DND-41 (cell line): ENCODE measurements at regions not wholly inside any gene's neighbourhood (a gene's known extent, or its start where the extent isn't known, plus 50 kb on each side); places are given as distances from the start of the nearest gene placed in this dataset.

ENCODE experiments used
- ATAC-seq: fragments of 200-7000 bp; cut with Tn5 transposase; 3 replicates; pipeline ENCODE4 v1.9.1; 2021; ENCODE audit warnings: low read depth; ENCODE audit not compliant: insufficient read depth
- DNase-seq: peaks from one replicate; pipeline ENCODE4 v3.0.0-alpha.2; 2020
- H2AFZ ChIP-seq: 2 replicates; pipeline ENCODE4 v1.6.0; 2012; ENCODE audit warnings: low read depth, low read length
- H3K27ac ChIP-seq: 2 replicates; pipeline ENCODE4 v1.5.1; 2012; ENCODE audit warnings: low read length, inconsistent platforms
- H3K27me3 ChIP-seq: fragments of 200-600 bp; sonication (generic); 2 replicates; pipeline ENCODE4 v1.6.0; 2012; ENCODE audit warnings: low read length, mild to moderate bottlenecking, inconsistent platforms; ENCODE audit not compliant: insufficient read depth, poor library complexity
- H3K36me3 ChIP-seq: 2 replicates; pipeline ENCODE4 v1.5.1; 2012; ENCODE audit warnings: low read length, inconsistent platforms; ENCODE audit not compliant: insufficient read depth
- H3K4me1 ChIP-seq: 2 replicates; pipeline ENCODE4 v1.5.1; 2012; ENCODE audit warnings: mild to moderate bottlenecking, low read length; ENCODE audit not compliant: insufficient read depth
- H3K4me2 ChIP-seq: 2 replicates; pipeline ENCODE4 v1.6.0; 2012; ENCODE audit warnings: mild to moderate bottlenecking, moderate library complexity, low read length, inconsistent platforms; ENCODE audit not compliant: insufficient read depth
- H3K4me3 ChIP-seq, 2 experiments: fragments of 200-600 bp in 1 of 2; shearing (Covaris generic) in 1 of 2; 2 replicates each; pipeline ENCODE4 v1.5.1; 2012 to 2016; ENCODE audit warnings: inconsistent platforms in 2 of 2, low read length in 2 of 2, mild to moderate bottlenecking in 2 of 2, low read depth in 1 of 2, moderate library complexity in 1 of 2
- H3K79me2 ChIP-seq: 2 replicates; pipeline ENCODE4 v1.6.0; 2012; ENCODE audit warnings: low read length, inconsistent platforms; ENCODE audit not compliant: insufficient read depth
- H3K9ac ChIP-seq: 2 replicates; pipeline ENCODE4 v1.6.0; 2012; ENCODE audit warnings: low read depth, mild to moderate bottlenecking, inconsistent platforms, low read length, moderate library complexity
- H3K9me3 ChIP-seq: 2 replicates; pipeline ENCODE4 v1.5.1; 2012; ENCODE audit warnings: low read length, moderate library complexity, mild to moderate bottlenecking, inconsistent platforms; ENCODE audit not compliant: insufficient read depth, severe bottlenecking
- H4K20me1 ChIP-seq: 2 replicates; pipeline ENCODE4 v1.6.0; 2012; ENCODE audit warnings: low read length; ENCODE audit not compliant: insufficient read depth
- CTCF ChIP-seq: IDR thresholded peaks from 2 replicates; pipeline ENCODE4 v1.5.1; 2012; ENCODE audit warnings: borderline replicate concordance, low read length, moderate library complexity, mild to moderate bottlenecking; ENCODE audit not compliant: poor library complexity, severe bottlenecking; ENCODE audit errors: extremely low read depth
- EZH2 ChIP-seq: IDR thresholded peaks from 3 replicates; pipeline ENCODE4 v1.6.1; 2012; ENCODE audit warnings: borderline replicate concordance, low read depth, mild to moderate bottlenecking, moderate library complexity, low read length, inconsistent platforms; ENCODE audit not compliant: severe bottlenecking

GRCh38 chr3:187831125-187832051 lies 86.1 kb upstream of the BCL6 start:
- no peak for TF ChIP-seq EZH2
- no peak for TF ChIP-seq CTCF
- H3K27ac ChIP-seq, result no peak overlapping the region
- H3K36me3 ChIP-seq, result no peaks in the 10 kb centered on the region
- no peak overlapping the region for H3K4me3 ChIP-seq
- no peak overlapping the region for H2AFZ ChIP-seq
- H3K4me2 ChIP-seq, result no peak overlapping the region
- H4K20me1 ChIP-seq, result no peaks in the 10 kb centered on the region
- H3K79me2 ChIP-seq, result no peaks in the 10 kb centered on the region
- ATAC-seq, result no peak
- no peaks in the 10 kb centered on the region for H3K9me3 ChIP-seq
- H3K27me3 ChIP-seq, result no peaks in the 10 kb centered on the region
- H3K9ac ChIP-seq, result no peak overlapping the region
- DNase-seq, result no peak
- no peaks in the 10 kb centered on the region for H3K4me1 ChIP-seq

- H3K27me3 ChIP-seq, result no peaks in the 10 kb centered on the region
- no peak overlapping the region for H3K4me3 ChIP-seq
- H3K4me2 ChIP-seq, result no peak overlapping the region
- TF ChIP-seq CTCF (peak; percentile 28), EZH2 (no peak)
- H3K4me1 ChIP-seq, result no peaks in the 10 kb centered on the region
- no peak overlapping the region for H2AFZ ChIP-seq
- no peaks in the 10 kb centered on the region for H4K20me1 ChIP-seq
- DNase-seq (no peak), ATAC-seq (no peak)
- H3K79me2 ChIP-seq, result no peaks in the 10 kb centered on the region
- H3K27ac ChIP-seq, result no peak overlapping the region
- H3K36me3 ChIP-seq, result no peaks in the 10 kb centered on the region
- no peak overlapping the region for H3K9ac ChIP-seq
- no peaks in the 10 kb centered on the region for H3K9me3 ChIP-seq
Measured at GRCh38 chr3:187832202-187832601, 86.9 kb upstream of the BCL6 start.

GRCh38 chr3:187833375-187833774 lies 88.1 kb upstream of the BCL6 start:
- DNase-seq (no peak), ATAC-seq (no peak)
- no peaks in the 10 kb centered on the region for H3K27me3 ChIP-seq
- no peaks in the 10 kb centered on the region for H4K20me1 ChIP-seq
- no peak overlapping the region for H3K27ac ChIP-seq
- H3K9ac ChIP-seq, result no peak overlapping the region
- no peak overlapping the region for H3K4me3 ChIP-seq
- TF ChIP-seq EZH2 (no peak), CTCF (no peak)
- H3K9me3 ChIP-seq, result no peaks in the 10 kb centered on the region
- no peaks in the 10 kb centered on the region for H3K36me3 ChIP-seq
- no peak overlapping the region for H2AFZ ChIP-seq
- no peak overlapping the region for H3K4me2 ChIP-seq
- H3K4me1 ChIP-seq, result no peaks in the 10 kb centered on the region
- no peaks in the 10 kb centered on the region for H3K79me2 ChIP-seq
